A549 (cell line): ENCODE measurements at regions not wholly inside any gene's neighbourhood (a gene's known extent, or its start where the extent isn't known, plus 50 kb on each side); places are given as distances from the start of the nearest gene placed in this dataset.

Experiments
- ATAC-seq, 2 experiments: fragments of 200-7000 bp in 1 of 2; fragments of >200 bp in 1 of 2; cut with Nextera tagmentation in 1 of 2; cut with Tn5 transposase in 1 of 2; 3 replicates each; pipeline versions ENCODE4 v1.8.0 to v1.9.1; 2018 to 2020; ENCODE audit warnings: mild to moderate bottlenecking in 1 of 2, moderate library complexity in 1 of 2
- CTCF ChIA-PET: fragments of 300-600 bp; sonication (Branson Sonifier 250); formaldehyde crosslinking; extraction: SDS; loops from one replicate; lab custom pipeline; 2021; ENCODE audit warnings: antibody characterized with exemption, inconsistent platforms; lab: Yijun Ruan, JAX
- POLR2A ChIA-PET: fragments of 350-600 bp; formaldehyde crosslinking; extraction: SDS; loops from one replicate; lab custom pipeline; 2021; ENCODE audit warnings: antibody characterized with exemption, inconsistent platforms; lab: Yijun Ruan, JAX
- DNase-seq, 2 experiments: peaks; one replicate each; pipeline versions ENCODE4 v3.0.0 to v3.0.0-alpha.2; 2011 to 2016; ENCODE audit warnings: low read depth in 1 of 2, low spot score in 1 of 2
- FAIRE-seq: peaks from 2 replicates; lab custom pipeline; 2011; peaks lifted over from hg19 to GRCh38; lab: Jason Lieb, UNC
- H3K27ac ChIP-seq, 2 experiments: fragments of >200 bp; sonication (Bioruptor Twin); formaldehyde crosslinking; 3 replicates each; pipeline ENCODE4 v1.5.1; 2016 to 2017
- H3K4me1 ChIP-seq: fragments of >200 bp; sonication (Bioruptor Twin); formaldehyde crosslinking; 3 replicates; pipeline ENCODE4 v1.6.1; 2016
- H3K4me2 ChIP-seq: fragments of >200 bp; sonication (Bioruptor Twin); formaldehyde crosslinking; 3 replicates; pipeline ENCODE4 v1.6.1; 2016
- H3K4me3 ChIP-seq: fragments of >200 bp; sonication (Bioruptor Twin); formaldehyde crosslinking; 3 replicates; pipeline ENCODE4 v1.5.1; 2016
- H3K9me3 ChIP-seq: fragments of >200 bp; sonication (Bioruptor Twin); formaldehyde crosslinking; 3 replicates; pipeline ENCODE4 v1.6.1; 2016
- BCL3 ChIP-seq: fragments of >200 bp; sonication (Bioruptor Twin); formaldehyde crosslinking; IDR thresholded peaks from 3 replicates; pipeline ENCODE4 v1.6.1; 2016
- CEBPB ChIP-seq, 2 experiments: fragments of >200 bp in 1 of 2; sonication (Bioruptor Twin) in 1 of 2; formaldehyde crosslinking in 1 of 2; IDR thresholded peaks; 2 replicates each; pipeline ENCODE4 v1.6.1; 2012 to 2016
- CHD4 ChIP-seq: fragments of 200-600 bp; sonication (generic); IDR thresholded peaks from 2 replicates; pipeline ENCODE4 v1.6.1; 2016; ENCODE audit warnings: antibody characterized with exemption, mild to moderate bottlenecking, borderline replicate concordance
- CTCF ChIP-seq: fragments of >200 bp; sonication (Bioruptor Twin); formaldehyde crosslinking; IDR thresholded peaks from 3 replicates; pipeline ENCODE4 v1.5.1; 2016
- E2F6 ChIP-seq: IDR thresholded peaks from 2 replicates; pipeline ENCODE4 v1.6.1; 2012; ENCODE audit warnings: low read depth, borderline replicate concordance
- EHF ChIP-seq: fragments of 250-450 bp; sonication (Bioruptor Pico); IDR thresholded peaks from 2 replicates; pipeline ENCODE4 v1.5.0; 2020; ENCODE audit warnings: mild to moderate bottlenecking
- ELK1 ChIP-seq: fragments of 150-350 bp; IDR thresholded peaks from 2 replicates; pipeline ENCODE4 v1.6.1; 2014; ENCODE audit warnings: low read depth, mild to moderate bottlenecking, low read length
- EP300 ChIP-seq, 2 experiments: fragments of >200 bp; sonication (Bioruptor Twin); formaldehyde crosslinking; IDR thresholded peaks; 2 replicates in 1 of 2; 3 replicates in 1 of 2; pipeline ENCODE4 v1.6.1; 2016 to 2017
- ESRRA ChIP-seq: fragments of 150-350 bp; IDR thresholded peaks from 2 replicates; pipeline ENCODE4 v1.6.1; 2014; ENCODE audit warnings: mild to moderate bottlenecking, low read length, borderline replicate concordance
- FOXS1 ChIP-seq: fragments of 250-450 bp; sonication (Bioruptor Pico); IDR thresholded peaks from 2 replicates; pipeline ENCODE4 v1.5.0; 2020; ENCODE audit warnings: mild to moderate bottlenecking, moderate library complexity
- GATA3 ChIP-seq: IDR thresholded peaks from 2 replicates; pipeline ENCODE4 v1.6.1; 2012; ENCODE audit warnings: borderline replicate concordance
- HES2 ChIP-seq: fragments of >200 bp; sonication (Bioruptor Twin); formaldehyde crosslinking; IDR thresholded peaks from 2 replicates; pipeline ENCODE4 v1.6.1; 2016
- HMGXB4 ChIP-seq: fragments of 250-450 bp; sonication (Bioruptor Pico); IDR thresholded peaks from 2 replicates; pipeline ENCODE4 v1.5.0; 2021; ENCODE audit warnings: mild to moderate bottlenecking, moderate library complexity, borderline replicate concordance
- HOXA7 ChIP-seq: fragments of 250-450 bp; sonication (Bioruptor Pico); IDR thresholded peaks from 2 replicates; pipeline ENCODE4 v1.5.0; 2020; ENCODE audit warnings: mild to moderate bottlenecking, moderate library complexity
- HOXB13 ChIP-seq: fragments of 250-450 bp; sonication (Bioruptor Pico); IDR thresholded peaks from 2 replicates; pipeline ENCODE4 v1.5.0; 2020; ENCODE audit warnings: low read depth, mild to moderate bottlenecking, moderate library complexity
- JUNB ChIP-seq: fragments of >200 bp; sonication (Bioruptor Twin); formaldehyde crosslinking; IDR thresholded peaks from 2 replicates; pipeline ENCODE4 v1.6.1; 2016
- KDM5A ChIP-seq: fragments of 200-600 bp; sonication (generic); IDR thresholded peaks from 2 replicates; pipeline ENCODE4 v1.6.1; 2016; ENCODE audit warnings: antibody characterized with exemption, mild to moderate bottlenecking
- MAZ ChIP-seq: fragments of 150-350 bp; IDR thresholded peaks from 2 replicates; pipeline ENCODE4 v1.6.1; 2014; ENCODE audit warnings: antibody characterized with exemption, low read depth, low read length, borderline replicate concordance
- NPAS2 ChIP-seq: fragments of 250-450 bp; sonication (Bioruptor Pico); IDR thresholded peaks from 2 replicates; pipeline ENCODE4 v1.8.0; 2022; ENCODE audit warnings: mild to moderate bottlenecking, moderate library complexity, borderline replicate concordance
- PBX3 ChIP-seq: IDR thresholded peaks from 2 replicates; pipeline ENCODE4 v1.6.1; 2012
- POLR2AphosphoS2 ChIP-seq: conservative IDR thresholded peaks from 2 replicates; pipeline ENCODE4 v1.6.1; 2012; ENCODE audit warnings: low read length, improper control_type of control experiment, inconsistent platforms
- RAD21 ChIP-seq, 2 experiments: fragments of >200 bp in 1 of 2; sonication (Bioruptor Twin) in 1 of 2; formaldehyde crosslinking in 1 of 2; IDR thresholded peaks in 1 of 2; conservative IDR thresholded peaks in 1 of 2; 2 replicates in 1 of 2; 3 replicates in 1 of 2; pipeline ENCODE4 v1.6.1; 2012 to 2018; ENCODE audit warnings: inconsistent platforms in 1 of 2
- RCOR1 ChIP-seq: fragments of 150-350 bp; IDR thresholded peaks from 2 replicates; pipeline ENCODE4 v1.6.1; 2014; ENCODE audit warnings: antibody characterized with exemption, low read length, low read depth
- RNF2 ChIP-seq: fragments of 200-600 bp; sonication (generic); IDR thresholded peaks from 2 replicates; pipeline ENCODE4 v1.6.1; 2016; ENCODE audit warnings: low read depth, mild to moderate bottlenecking, antibody characterized with exemption, moderate library complexity, borderline replicate concordance
- SMC3 ChIP-seq: fragments of >200 bp; sonication (Bioruptor Twin); formaldehyde crosslinking; IDR thresholded peaks from 3 replicates; pipeline ENCODE4 v1.6.1; 2018; ENCODE audit warnings: inconsistent platforms
- SREBF2 ChIP-seq: fragments of 450-650 bp; IDR thresholded peaks from 2 replicates; pipeline ENCODE4 v1.6.1; 2014; ENCODE audit warnings: mild to moderate bottlenecking, moderate library complexity
- ZC3H11A ChIP-seq: fragments of 450-650 bp; IDR thresholded peaks from 2 replicates; pipeline ENCODE4 v1.6.1; 2014; ENCODE audit warnings: antibody characterized with exemption, mild to moderate bottlenecking
- ZFP36 ChIP-seq: fragments of 450-650 bp; IDR thresholded peaks from 2 replicates; pipeline ENCODE4 v1.6.1; 2014; ENCODE audit warnings: borderline replicate concordance; ENCODE audit not compliant: partially characterized antibody
- ZNF302 ChIP-seq: fragments of 250-450 bp; sonication (Bioruptor Pico); IDR thresholded peaks from 2 replicates; pipeline ENCODE4 v1.9.0; 2021; ENCODE audit warnings: inconsistent platforms, mild to moderate bottlenecking, moderate library complexity
- ZSCAN20 ChIP-seq: fragments of 250-450 bp; sonication (Bioruptor Pico); IDR thresholded peaks from 2 replicates; pipeline ENCODE4 v1.8.0; 2022; ENCODE audit warnings: mild to moderate bottlenecking, moderate library complexity
- WGBS: methylation state at CpG from one replicate; pipeline ENCODE4 v1.1.6; 2017; ENCODE audit errors: missing lambda C conversion rate; 5-methylcytosine and 5-hydroxymethylcytosine counted together

- Histone ChIP-seq H3K27ac (no peak overlapping the region), H3K4me3 (no peak overlapping the region), H3K4me2 (no peak overlapping the region), H3K9me3 (0 out of 3 replicates have a peak, but pooled peaks cover under 1% of the 10 kb centered on the region), H3K4me1 (no peaks in the 10 kb centered on the region)
- ATAC-seq (no peak), DNase-seq (no peak), FAIRE-seq (no peak)
- POLR2A ChIA-PET: no interaction called here
- TF ChIP-seq E2F6 (no peak), KDM5A (no peak), RCOR1 (no peak), JUNB (no peak), ZFP36 (no peak), GATA3 (no peak), ZNF302 (CRISPR knock-in tag) (no peak), POLR2AphosphoS2 (no peak), ZSCAN20 (CRISPR knock-in tag) (no peak), HOXB13 (no peak), EHF (CRISPR knock-in tag) (no peak), EP300 (IDR thresholded peaks at IDR 0.05) (no peak), RNF2 (no peak), RAD21 (conservative IDR thresholded peaks at IDR 0.05 in 1 of 2, IDR thresholded peaks at IDR 0.05 in 1 of 2) (no peak), ESRRA (no peak), CHD4 (no peak), NPAS2 (CRISPR knock-in tag) (no peak), ELK1 (no peak), SREBF2 (no peak)
- CTCF ChIA-PET: no interaction called here
- WGBS: 48% methylated on average over 3 of the region's 3 CpGs
Measured at GRCh38 chr6:88502391-88502790, 336.2 kb upstream of the CNR1 start.

GRCh38 chr6:88499845-88500699 lies 333.9 kb upstream of the CNR1 start:
- no peak for ATAC-seq
- WGBS: 47% methylated on average over 7 of the region's 7 CpGs
- no peak overlapping the region for H3K4me2 ChIP-seq
- TF ChIP-seq FOXS1 (CRISPR knock-in tag) (no peak), HES2 (no peak), RCOR1 (no peak), MAZ (no peak), HMGXB4 (CRISPR knock-in tag) (no peak), HOXA7 (CRISPR knock-in tag) (no peak), JUNB (no peak), ZC3H11A (no peak), CHD4 (no peak), CTCF (no peak), GATA3 (no peak), BCL3 (no peak), SMC3 (no peak), PBX3 (no peak), CEBPB (IDR thresholded peaks at IDR 0.05) (no peak)
- no peak overlapping the region for H3K4me3 ChIP-seq
- no peak for DNase-seq
- ChIA-PET CTCF (no interaction called here), POLR2A (no interaction called here)
- H3K9me3 ChIP-seq: 0 out of 3 replicates have a peak, but pooled peaks cover 2% of the 10 kb centered on the region
- H3K4me1 ChIP-seq: no peaks in the 10 kb centered on the region
- no peak for FAIRE-seq
- no peak overlapping the region for H3K27ac ChIP-seq
